Stomach (tissue), 8 donors: ENCODE measurements at regions not wholly inside any gene's neighbourhood (a gene's known extent, or its start where the extent isn't known, plus 50 kb on each side); places are given as distances from the start of the nearest gene placed in this dataset.

ENCODE experiments used
- DNase-seq, 2 donors: peaks; one replicate each; pipeline versions ENCODE4 v3.0.0 to v3.0.0-alpha.2; 2013 to 2019
- H3K27ac ChIP-seq, 5 donors: fragments of 200-600 bp in 4 of 5; sonication (generic) in 4 of 5; one replicate each; pipeline ENCODE4 v1.5.1; 2013 to 2019; ENCODE audit warnings: mild to moderate bottlenecking in 1 of 5, moderate library complexity in 1 of 5
- H3K27me3 ChIP-seq, 3 donors: fragments of 200-600 bp; sonication (generic); one replicate each; pipeline ENCODE4 v1.5.1; 2017 to 2019; ENCODE audit warnings: mixed run types in 1 of 3
- H3K36me3 ChIP-seq, 4 donors: fragments of 200-600 bp; sonication (generic); 1 replicate in 3 of 4; 2 replicates in 1 of 4; pipeline ENCODE4 v1.5.1; 2016 to 2019
- H3K4me1 ChIP-seq, 4 donors: fragments of 200-600 bp; sonication (generic); one replicate each; pipeline ENCODE4 v1.5.1; 2016 to 2019
- H3K4me3 ChIP-seq, 4 donors: fragments of 200-600 bp; sonication (generic) in 3 of 4; one replicate each; pipeline ENCODE4 v1.5.1; 2016 to 2019; ENCODE audit warnings: mild to moderate bottlenecking in 1 of 4
- H3K9me3 ChIP-seq, 4 donors: fragments of 200-600 bp; sonication (generic); one replicate each; pipeline ENCODE4 v1.5.1; 2016 to 2019
- CTCF ChIP-seq, 7 experiments: fragments of 450-650 bp in 4 of 7; fragments of 200-600 bp in 3 of 7; sonication (generic) in 3 of 7; IDR thresholded peaks; one replicate each; pipeline ENCODE4 v1.5.1; 2016 to 2019; ENCODE audit warnings: antibody characterized with exemption in 7 of 7, control low read depth in 2 of 7, mild to moderate bottlenecking in 1 of 7
- EP300 ChIP-seq: sonication (generic); formaldehyde crosslinking; IDR thresholded peaks from one replicate; pipeline ENCODE4 v1.6.1; 2017; ENCODE audit warnings: antibody characterized with exemption
- POLR2A ChIP-seq, 4 donors: fragments of 450-650 bp; IDR thresholded peaks; one replicate each; pipeline ENCODE4 v1.6.1; 2016; ENCODE audit warnings: antibody characterized with exemption in 4 of 4, control low read depth in 2 of 4, mild to moderate bottlenecking in 1 of 4, moderate library complexity in 1 of 4
- POLR2AphosphoS5 ChIP-seq, 3 donors: sonication (generic); formaldehyde crosslinking; IDR thresholded peaks; one replicate each; pipeline ENCODE4 v1.6.1; 2016; ENCODE audit warnings: antibody characterized with exemption in 3 of 3
- WGBS, 5 donors: extraction: QIAGEN DNeasy Blood & Tissue Kit in 3 of 5; methylation state at CpG; one replicate each; pipeline versions ENCODE4 v1.1.5 to v1.1.7; 2013 to 2018; 5-methylcytosine and 5-hydroxymethylcytosine counted together
- intact Hi-C: fragments of 100-400 bp; cut with DNase I; formaldehyde crosslinking; loops from one replicate; pipeline ENCODE4 v1.15.1; 2023; ENCODE audit warnings: low total_unique reads
- donor health status: healthy with polysubstance abuse.
- donor health status: Bipolar disorder and iron deficiency.
- donor health status: healthy.

- Histone ChIP-seq H3K9me3 (peaks cover 0 to 55% (median 13%) of the 10 kb centered on the region in 4 donors), H3K4me1 (no peaks in the 10 kb centered on the region), H3K27me3 (no peaks in the 10 kb centered on the region), H3K4me3 (no peak overlapping the region), H3K36me3 (no peaks in the 10 kb centered on the region), H3K27ac (no peak overlapping the region)
- no peak for TF ChIP-seq EP300
- TF ChIP-seq POLR2A (IDR thresholded peaks at IDR 0.05) = no peak
- TF ChIP-seq POLR2AphosphoS5 (IDR thresholded peaks at IDR 0.05) = no peak
- no peak for TF ChIP-seq CTCF (IDR thresholded peaks at IDR 0.05)
- intact Hi-C loops = loop anchor here (10.0 kb wide), 1 partner anchor 62 kb away; no protein-coding TSS in a partner anchor
- DNase-seq = no peak
- WGBS, 5 donors = 44 to 68% (median 55%) methylated on average over 6 of the region's 6 CpGs
Observed at GRCh38 chr15:27646531-27646930, 452.6 kb downstream of the OCA2 start.

- no peak for DNase-seq
- no peak overlapping the region for H3K27ac ChIP-seq
- TF ChIP-seq POLR2AphosphoS5 (IDR thresholded peaks at IDR 0.05) = no peak
- no peak for TF ChIP-seq POLR2A (IDR thresholded peaks at IDR 0.05)
- no peak for TF ChIP-seq CTCF (IDR thresholded peaks at IDR 0.05)
- no peak for TF ChIP-seq EP300
- H3K4me1 ChIP-seq = no peaks in the 10 kb centered on the region
- H3K27me3 ChIP-seq = no peaks in the 10 kb centered on the region
- no peaks in the 10 kb centered on the region for H3K36me3 ChIP-seq
- WGBS, 5 donors = 73 to 93% (median 84%) methylated on average over 3 of the region's 3 CpGs
- peaks cover 0 to 55% (median 13%) of the 10 kb centered on the region in 4 donors for H3K9me3 ChIP-seq
- H3K4me3 ChIP-seq = no peak overlapping the region
- intact Hi-C loops = loop anchor here (10.0 kb wide), 1 partner anchor 61 kb away; no protein-coding TSS in a partner anchor
Observed at GRCh38 chr15:27645672-27646071, 453.4 kb downstream of the OCA2 start.

GRCh38 chr15:27642981-27643380, 456.1 kb downstream of the OCA2 start:
- TF ChIP-seq EP300 = no peak
- TF ChIP-seq POLR2A (IDR thresholded peaks at IDR 0.05) = no peak
- TF ChIP-seq CTCF (IDR thresholded peaks at IDR 0.05) = no peak
- no peak for TF ChIP-seq POLR2AphosphoS5 (IDR thresholded peaks at IDR 0.05)
- peaks cover 0 to 57% (median 29%) of the 10 kb centered on the region in 4 donors for H3K9me3 ChIP-seq
- intact Hi-C loops = loop anchor here (10.0 kb wide), 1 partner anchor 58 kb away; no protein-coding TSS in a partner anchor
- WGBS, 5 donors = 50 to 55% (median 53%) methylated on average over 1 of the region's 1 CpG
- no peak for DNase-seq
- H3K27ac ChIP-seq = no peak overlapping the region
- H3K36me3 ChIP-seq = no peaks in the 10 kb centered on the region
- no peaks in the 10 kb centered on the region for H3K27me3 ChIP-seq
- H3K4me3 ChIP-seq = no peak overlapping the region
- H3K4me1 ChIP-seq = no peaks in the 10 kb centered on the region

GRCh38 chr15:27639595-27639994, 459.5 kb downstream of the OCA2 start:
- H3K4me1 ChIP-seq = no peaks in the 10 kb centered on the region
- no peak overlapping the region for H3K4me3 ChIP-seq
- no peaks in the 10 kb centered on the region for H3K27me3 ChIP-seq
- no peak for TF ChIP-seq CTCF (IDR thresholded peaks at IDR 0.05)
- TF ChIP-seq POLR2A (IDR thresholded peaks at IDR 0.05) = no peak
- no peak for TF ChIP-seq POLR2AphosphoS5 (IDR thresholded peaks at IDR 0.05)
- TF ChIP-seq EP300 = no peak
- intact Hi-C loops = no loop called here
- 84 to 100% (median 89%) methylated on average over 5 to 9 of the region's 9 CpGs for WGBS, 5 donors
- H3K27ac ChIP-seq = no peak overlapping the region
- no peak for DNase-seq
- H3K36me3 ChIP-seq = no peaks in the 10 kb centered on the region
- peaks cover 0 to 49% (median 24%) of the 10 kb centered on the region in 4 donors for H3K9me3 ChIP-seq
